LNCAP (cell line): ENCODE measurements at regions not wholly inside any gene's neighbourhood (a gene's known extent, or its start where the extent isn't known, plus 50 kb on each side); places are given as distances from the start of the nearest gene placed in this dataset.

Experiments used
- CTCF ChIP-seq: fragments of 450-650 bp; IDR thresholded peaks from 2 replicates; pipeline ENCODE4 v1.5.1; 2017; ENCODE audit warnings: mild to moderate bottlenecking

GRCh38 chr10:128398999-128399398, 272.8 kb upstream of the MKI67 start:
- TF ChIP-seq CTCF = no peak

- TF ChIP-seq CTCF = no peak
Observed at GRCh38 chr10:128400564-128400963, 274.3 kb upstream of the MKI67 start.

GRCh38 chr10:128405450-128405849, 279.2 kb upstream of the MKI67 start:
- no peak for TF ChIP-seq CTCF

- no peak for TF ChIP-seq CTCF
Observed at GRCh38 chr10:128411643-128412042, 285.4 kb upstream of the MKI67 start.

GRCh38 chr10:128414568-128414967, 288.3 kb upstream of the MKI67 start:
- no peak for TF ChIP-seq CTCF

GRCh38 chr10:128416231-128416630, 290.0 kb upstream of the MKI67 start:
- no peak for TF ChIP-seq CTCF

- TF ChIP-seq CTCF = no peak
Observed at GRCh38 chr10:128417826-128418225, 291.6 kb upstream of the MKI67 start.

- TF ChIP-seq CTCF = no peak
Observed at GRCh38 chr10:128418819-128419218, 292.6 kb upstream of the MKI67 start.
